ENCODE measurements at regions not wholly inside any gene's neighbourhood (a gene's known extent, or its start where the extent isn't known, plus 50 kb on each side); places are given as distances from the start of the nearest gene placed in this dataset.
"Not testable (repeated sequence)": the region's sequence is repeated elsewhere in the genome, so short reads cannot be mapped to it uniquely, and the experiment has no call there.

- Histone ChIP-seq H2AFZ (no peak overlapping the region), H3K36me3 (ENCODE audit: insufficient read depth) (no peaks in the 10 kb centered on the region), H3K9me2 (ENCODE audit: insufficient read depth) (peaks cover 8% of the 10 kb centered on the region; the same call in 1 of the 2 replicates), H4K20me1 (replicated peaks; ENCODE audit: insufficient read depth) (no peaks in the 10 kb centered on the region), H3K4me1 (ENCODE audit: insufficient read depth) (no peaks in the 10 kb centered on the region), H3K27me3 (ENCODE audit: insufficient read depth) (no peaks in the 10 kb centered on the region), H3F3A (replicated peaks; ENCODE audit: low read depth) (no peaks in the 10 kb centered on the region), H3K27ac (ENCODE audit: low read depth) (no peak overlapping the region), H3K4me3 (no peak overlapping the region), H3K79me2 (replicated peaks; ENCODE audit: insufficient read depth) (no peaks in the 10 kb centered on the region), H3K4me2 (no peak overlapping the region)
- TF ChIP-seq ETS1 (IDR thresholded peaks at IDR 0.05) (no peak), NANOG (IDR thresholded peaks at IDR 0.05; ENCODE audit: borderline replicate concordance) (no peak), EZH2 (IDR thresholded peaks at IDR 0.05; ENCODE audit: low read depth, unreplicated experiment) (no peak), ZNF331 (CRISPR knock-in tag; IDR thresholded peaks at IDR 0.05; ENCODE audit: low read depth) (no peak), CREB1 (CRISPR knock-in tag; IDR thresholded peaks at IDR 0.05; ENCODE audit: low read depth) (no peak), POLR2AphosphoS5 (IDR thresholded peaks at IDR 0.05; ENCODE audit: low read depth) (no peak), ZNF462 (CRISPR knock-in tag; IDR thresholded peaks at IDR 0.05) (no peak), EZH2phosphoT487 (IDR thresholded peaks at IDR 0.05; ENCODE audit: unreplicated experiment) (no peak), CTCF (conservative IDR thresholded peaks at IDR 0.05; ENCODE audit: low read depth in 2 of 2) (no peak), REST (IDR thresholded peaks at IDR 0.05; ENCODE audit: unreplicated experiment) (no peak), STAT1 (IDR thresholded peaks at IDR 0.05; ENCODE audit: unreplicated experiment) (no peak)
- Mint-ChIP-seq H3K27me3 (ENCODE audit: insufficient read depth, low read depth, poor library complexity) (peaks cover 2% of the 10 kb centered on the region), H3K36me3 (ENCODE audit: low read depth) (no peaks in the 10 kb centered on the region), H3K4me3 (no peak overlapping the region), H3K27ac (no peak overlapping the region), H3K4me1 (no peaks in the 10 kb centered on the region), H3K9me3 (no peaks in the 10 kb centered on the region)
- DNase-seq (ENCODE audit: low spot score), result no peak
- no peak for ATAC-seq
These were observed 60.1 kb upstream of the E2F3 start for GRCh38 chr6:20341564-20341963.

- DNase-seq (ENCODE audit: low spot score); H3K36me3 Mint-ChIP-seq (ENCODE audit: low read depth); H3K9me2 ChIP-seq (ENCODE audit: insufficient read depth); ATAC-seq; H3K4me1 Mint-ChIP-seq; H2AFZ ChIP-seq; H3F3A ChIP-seq (replicated peaks; ENCODE audit: low read depth); H4K20me1 ChIP-seq (replicated peaks; ENCODE audit: insufficient read depth); H3K79me2 ChIP-seq (replicated peaks; ENCODE audit: insufficient read depth); H3K4me3 Mint-ChIP-seq; H3K4me1 ChIP-seq (ENCODE audit: insufficient read depth); H3K27ac ChIP-seq (ENCODE audit: low read depth); H3K4me3 ChIP-seq; H3K9me3 Mint-ChIP-seq; H3K27me3 ChIP-seq (ENCODE audit: insufficient read depth); H3K4me2 ChIP-seq; H3K27ac Mint-ChIP-seq; H3K27me3 Mint-ChIP-seq (ENCODE audit: insufficient read depth, low read depth, poor library complexity); H3K36me3 ChIP-seq (ENCODE audit: insufficient read depth): not testable (repeated sequence)
These were observed 54.7 kb upstream of the E2F3 start for GRCh38 chr6:20346948-20347347.
